ENCODE measurements at regions not wholly inside any gene's neighbourhood (a gene's known extent, or its start where the extent isn't known, plus 50 kb on each side); places are given as distances from the start of the nearest gene placed in this dataset.
"Not testable (repeated sequence)": the region's sequence is repeated elsewhere in the genome, so short reads cannot be mapped to it uniquely, and the experiment has no call there.

- DNase-seq (ENCODE audit: low spot score), result no peak
- no peak for TF ChIP-seq CTCF (IDR thresholded peaks at IDR 0.05; ENCODE audit: extremely low read depth, missing control alignments)
Observed at GRCh38 chr6:81553216-81553615, 199.3 kb downstream of the TENT5A start.

GRCh38 chr6:81552644-81553043, 199.8 kb downstream of the TENT5A start:
- no peak for DNase-seq (ENCODE audit: low spot score)
- no peak for TF ChIP-seq CTCF (IDR thresholded peaks at IDR 0.05; ENCODE audit: extremely low read depth, missing control alignments)

- no peak for TF ChIP-seq CTCF (IDR thresholded peaks at IDR 0.05; ENCODE audit: extremely low read depth, missing control alignments)
- no peak for DNase-seq (ENCODE audit: low spot score)
Observed at GRCh38 chr6:81547149-81547548, 205.3 kb downstream of the TENT5A start.

GRCh38 chr6:81534934-81535465, 217.5 kb downstream of the TENT5A start:
- TF ChIP-seq CTCF (IDR thresholded peaks at IDR 0.05; ENCODE audit: extremely low read depth, missing control alignments), result no peak
- no peak for DNase-seq (ENCODE audit: low spot score)

- no peak for TF ChIP-seq CTCF (IDR thresholded peaks at IDR 0.05; ENCODE audit: extremely low read depth, missing control alignments)
- DNase-seq (ENCODE audit: low spot score), result no peak
Observed at GRCh38 chr6:81531869-81532561, 220.5 kb downstream of the TENT5A start.

GRCh38 chr6:81517455-81517854, 235.0 kb downstream of the TENT5A start:
- DNase-seq (ENCODE audit: low spot score), result no peak
- TF ChIP-seq CTCF (IDR thresholded peaks at IDR 0.05; ENCODE audit: extremely low read depth, missing control alignments), result no peak

- TF ChIP-seq CTCF (IDR thresholded peaks at IDR 0.05; ENCODE audit: extremely low read depth, missing control alignments), result no peak
- no peak for DNase-seq (ENCODE audit: low spot score)
Observed at GRCh38 chr6:81515562-81516453, 236.7 kb downstream of the TENT5A start.

GRCh38 chr6:81514195-81514594, 238.3 kb downstream of the TENT5A start:
- not testable (repeated sequence) for DNase-seq (ENCODE audit: low spot score)

Measured in GM20000 (cell line).